ENCODE measurements at regions not wholly inside any gene's neighbourhood (a gene's known extent, or its start where the extent isn't known, plus 50 kb on each side); places are given as distances from the start of the nearest gene placed in this dataset.

DNA sequence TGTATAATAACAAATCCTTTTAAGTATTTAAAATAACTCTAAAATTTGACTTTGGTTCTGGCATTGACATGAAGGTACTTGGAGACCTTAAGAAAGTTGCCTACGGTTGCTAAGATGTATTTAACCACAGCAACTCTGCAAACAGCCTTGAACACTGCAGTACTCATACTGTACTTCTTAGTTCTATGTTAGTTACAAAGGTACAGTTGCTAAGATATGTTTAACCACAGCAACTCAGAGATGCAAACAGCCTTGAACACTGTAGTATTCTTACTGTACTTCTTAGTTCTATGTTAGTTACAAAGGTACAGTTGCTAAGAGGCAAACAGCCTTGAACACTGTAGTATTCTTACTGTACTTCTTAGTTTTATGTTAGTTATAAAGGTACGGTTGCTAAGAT is 268.3 kb upstream of the MIR17HG start:
- no peak for DNase-seq (ENCODE audit: low read depth)
- H3K4me3 ChIP-seq (ENCODE audit: low read depth, low read length), result no peak overlapping the region
- no peak for TF ChIP-seq CTCF (conservative IDR thresholded peaks at IDR 0.05; ENCODE audit: low read depth, low read length)

- DNase-seq (ENCODE audit: low read depth), result no peak
- no peak overlapping the region for H3K4me3 ChIP-seq (ENCODE audit: low read depth, low read length)
- TF ChIP-seq CTCF (conservative IDR thresholded peaks at IDR 0.05; ENCODE audit: low read depth, low read length), result no peak
These were observed 262.4 kb upstream of the MIR17HG start for GRCh38 chr13:91085127-91085526.

DNA sequence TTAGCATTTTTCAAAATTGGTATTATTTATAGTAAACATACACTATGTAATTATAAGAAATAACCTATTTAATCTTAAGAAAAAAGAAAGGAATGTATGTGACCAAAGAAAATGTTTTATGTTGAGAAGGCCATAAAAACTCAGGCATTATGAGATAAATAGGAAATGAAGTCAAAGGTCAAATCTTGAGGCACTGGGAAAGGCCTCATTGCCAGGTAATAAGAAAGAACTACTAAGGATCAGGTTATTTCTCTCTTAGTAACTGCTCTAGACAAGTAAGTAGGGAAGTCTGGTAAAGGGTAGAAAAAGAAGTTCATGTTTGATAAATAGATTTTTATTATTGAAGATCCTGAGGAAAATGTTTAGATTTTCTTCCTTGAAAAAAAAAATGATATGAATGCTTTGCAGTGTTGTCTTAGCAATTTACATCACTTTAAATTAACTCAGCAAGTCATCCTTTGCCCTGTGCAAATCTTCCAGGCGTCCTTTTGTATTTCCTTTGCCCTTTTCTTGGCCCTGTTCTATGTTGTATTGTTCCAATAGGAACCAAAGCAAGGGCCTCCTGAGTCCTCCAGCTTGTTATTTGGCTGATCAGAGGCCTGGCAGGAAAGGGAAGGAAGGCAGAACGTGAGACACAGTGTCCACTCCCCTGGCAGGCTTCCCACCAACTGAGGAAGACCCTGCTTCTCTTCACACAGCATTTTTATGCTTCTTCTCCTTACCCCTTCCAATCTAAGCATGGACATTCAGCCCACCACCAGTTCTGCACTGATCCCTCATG is 260.4 kb upstream of the MIR17HG start:
- no peak overlapping the region for H3K4me3 ChIP-seq (ENCODE audit: low read depth, low read length)
- TF ChIP-seq CTCF (conservative IDR thresholded peaks at IDR 0.05; ENCODE audit: low read depth, low read length), result no peak
- no peak for DNase-seq (ENCODE audit: low read depth)

DNA sequence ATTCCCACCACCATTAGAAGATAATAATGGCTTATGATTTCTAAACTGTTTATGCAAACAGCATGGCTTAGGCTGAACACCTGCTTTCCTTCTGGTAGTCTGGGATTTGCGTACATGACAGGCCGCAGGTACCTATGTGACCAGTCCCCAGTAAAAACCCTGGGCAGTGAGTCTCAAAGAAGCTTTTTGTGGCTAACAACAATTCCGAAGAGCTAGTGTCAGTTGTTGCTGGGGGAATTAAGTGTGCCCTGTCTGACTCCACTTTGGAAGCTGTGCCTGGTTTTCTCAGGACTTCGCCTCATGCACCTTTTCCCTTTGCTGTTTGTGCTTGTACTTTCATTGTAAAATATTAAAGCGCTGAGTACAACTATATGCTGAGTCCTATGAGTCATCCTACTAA is 250.2 kb upstream of the MIR17HG start:
- DNase-seq (ENCODE audit: low read depth), result no peak
- TF ChIP-seq CTCF (conservative IDR thresholded peaks at IDR 0.05; ENCODE audit: low read depth, low read length), result no peak

GRCh38 chr13:91099877-91100276 is 247.6 kb upstream of the MIR17HG start:
- TF ChIP-seq CTCF (conservative IDR thresholded peaks at IDR 0.05; ENCODE audit: low read depth, low read length), result no peak
- no peak for DNase-seq (ENCODE audit: low read depth)
- no peak overlapping the region for H3K4me3 ChIP-seq (ENCODE audit: low read depth, low read length)

More for the DNA sequence above, 250.2 kb upstream of the MIR17HG start:
- no peak overlapping the region for H3K4me3 ChIP-seq (ENCODE audit: low read depth, low read length)

- no peak for TF ChIP-seq CTCF (conservative IDR thresholded peaks at IDR 0.05; ENCODE audit: low read depth, low read length)
- H3K4me3 ChIP-seq (ENCODE audit: low read depth, low read length), result no peak overlapping the region
- DNase-seq (ENCODE audit: low read depth), result no peak
These were observed 246.5 kb upstream of the MIR17HG start for GRCh38 chr13:91100944-91101343.

DNA sequence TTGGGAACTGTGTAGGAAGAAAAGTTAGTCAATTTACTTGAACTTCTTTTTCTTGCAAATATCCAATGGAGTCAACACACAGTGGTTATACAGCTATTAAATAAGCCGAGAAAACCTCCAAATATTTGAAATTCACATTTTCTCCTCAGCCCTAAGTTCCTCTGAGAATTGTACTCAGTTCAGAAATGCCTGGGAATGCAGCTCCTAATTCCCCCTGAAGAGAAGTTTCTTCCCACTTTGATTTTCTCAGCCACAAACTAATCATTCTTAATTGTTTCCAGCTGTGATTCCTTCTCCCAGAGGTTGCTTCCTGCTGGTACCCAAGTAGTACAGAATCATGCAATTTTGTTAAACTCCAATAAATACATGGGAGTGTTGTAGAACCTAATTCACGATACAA is 246.1 kb upstream of the MIR17HG start:
- no peak for DNase-seq (ENCODE audit: low read depth)
- TF ChIP-seq CTCF (conservative IDR thresholded peaks at IDR 0.05; ENCODE audit: low read depth, low read length), result no peak
- H3K4me3 ChIP-seq (ENCODE audit: low read depth, low read length), result no peak overlapping the region

Measured in epithelial cell of proximal tubule (primary cell).